ENCODE measurements at regions not wholly inside any gene's neighbourhood (a gene's known extent, or its start where the extent isn't known, plus 50 kb on each side); places are given as distances from the start of the nearest gene placed in this dataset.

- no peaks in the 10 kb centered on the region for H4K20me1 ChIP-seq (ENCODE audit: insufficient read depth, low read length)
- CTCF ChIA-PET (ENCODE audit: unreplicated experiment): no interaction called here
These were observed 278.0 kb upstream of the ADCY2 start for GRCh38 chr5:7117961-7118360.

GRCh38 chr5:7131680-7132079, 264.3 kb upstream of the ADCY2 start:
- ChIA-PET POLR2A (no interaction called here), CTCF (ENCODE audit: unreplicated experiment) (no interaction called here)
- Histone ChIP-seq H3K27ac (ENCODE audit: low read depth, low read length, poor library complexity, severe bottlenecking) (no peak overlapping the region), H3K36me3 (ENCODE audit: insufficient read depth, low read length) (no peaks in the 10 kb centered on the region), H3K4me3 (ENCODE audit: low read depth, low read length, poor library complexity, severe bottlenecking) (no peak overlapping the region), H3K9me2 (ENCODE audit: insufficient read depth, low read length) (no peaks in the 10 kb centered on the region), H4K20me1 (ENCODE audit: insufficient read depth, low read length) (no peaks in the 10 kb centered on the region), H3K9me3 (ENCODE audit: low read length) (no peaks in the 10 kb centered on the region), H3K4me2 (ENCODE audit: low read length) (no peak overlapping the region), H3K79me2 (ENCODE audit: insufficient read depth, low read depth, low read length) (no peaks in the 10 kb centered on the region), H3K4me1 (ENCODE audit: insufficient read depth, low read length, poor library complexity, severe bottlenecking) (no peaks in the 10 kb centered on the region), H2AFZ (ENCODE audit: low read length) (no peak overlapping the region)
- no TSS peak for BruUV-seq (replicated peaks)
- TF ChIP-seq CTCF (conservative IDR thresholded peaks at IDR 0.05; ENCODE audit: low read length) (no peak), EZH2phosphoT487 (IDR thresholded peaks at IDR 0.05; ENCODE audit: borderline replicate concordance, low read depth, low read length) (no peak)
- no peak for DNase-seq (ENCODE audit: low spot score)
- intact Hi-C loops (cut with micrococcal nuclease; ENCODE audit: unreplicated experiment): no loop called here

More at GRCh38 chr5:7117961-7118360, 278.0 kb upstream of the ADCY2 start:
- intact Hi-C loops (cut with micrococcal nuclease; ENCODE audit: unreplicated experiment): no loop called here
- TF ChIP-seq EZH2phosphoT487 (IDR thresholded peaks at IDR 0.05; ENCODE audit: borderline replicate concordance, low read depth, low read length) (no peak), CTCF (conservative IDR thresholded peaks at IDR 0.05; ENCODE audit: low read length) (no peak)
- Histone ChIP-seq H3K9me2 (ENCODE audit: insufficient read depth, low read length) (no peaks in the 10 kb centered on the region), H3K4me1 (ENCODE audit: insufficient read depth, low read length, poor library complexity, severe bottlenecking) (no peaks in the 10 kb centered on the region), H2AFZ (ENCODE audit: low read length) (no peak overlapping the region), H3K36me3 (ENCODE audit: insufficient read depth, low read length) (no peaks in the 10 kb centered on the region), H3K4me2 (ENCODE audit: low read length) (no peak overlapping the region), H3K9me3 (ENCODE audit: low read length) (no peaks in the 10 kb centered on the region), H3K4me3 (ENCODE audit: low read depth, low read length, poor library complexity, severe bottlenecking) (no peak overlapping the region), H3K79me2 (ENCODE audit: insufficient read depth, low read depth, low read length) (no peaks in the 10 kb centered on the region), H3K27ac (ENCODE audit: low read depth, low read length, poor library complexity, severe bottlenecking) (no peak overlapping the region)
- no peak for DNase-seq (ENCODE audit: low spot score)
- POLR2A ChIA-PET: no interaction called here
- BruUV-seq (replicated peaks): no TSS peak

- TF ChIP-seq CTCF (conservative IDR thresholded peaks at IDR 0.05; ENCODE audit: low read length): no peak
- Histone ChIP-seq H3K9me2 (ENCODE audit: insufficient read depth, low read length) (no peaks in the 10 kb centered on the region), H3K79me2 (ENCODE audit: insufficient read depth, low read depth, low read length) (no peaks in the 10 kb centered on the region), H3K4me1 (ENCODE audit: insufficient read depth, low read length, poor library complexity, severe bottlenecking) (no peaks in the 10 kb centered on the region), H4K20me1 (ENCODE audit: insufficient read depth, low read length) (no peaks in the 10 kb centered on the region), H3K4me2 (ENCODE audit: low read length) (no peak overlapping the region), H3K36me3 (ENCODE audit: insufficient read depth, low read length) (no peaks in the 10 kb centered on the region), H3K9me3 (ENCODE audit: low read length) (no peaks in the 10 kb centered on the region), H3K27ac (ENCODE audit: low read depth, low read length, poor library complexity, severe bottlenecking) (no peak overlapping the region), H2AFZ (ENCODE audit: low read length) (no peak overlapping the region), H3K4me3 (ENCODE audit: low read depth, low read length, poor library complexity, severe bottlenecking) (no peak overlapping the region)
- CTCF ChIA-PET (ENCODE audit: unreplicated experiment): no interaction called here
- intact Hi-C loops (cut with micrococcal nuclease; ENCODE audit: unreplicated experiment): no loop called here
- POLR2A ChIA-PET: no interaction called here
- BruUV-seq (replicated peaks): no TSS peak
- no peak for DNase-seq (ENCODE audit: low spot score)
These were observed 249.1 kb upstream of the ADCY2 start for GRCh38 chr5:7146886-7147285.
